Hematopoietic multipotent progenitor cell treated with erythropoietin and hydrocortisone succinate and interleukin-3 and kit ligand, for 17 days (in vitro differentiated cells): ENCODE measurements at regions not wholly inside any gene's neighbourhood (a gene's known extent, or its start where the extent isn't known, plus 50 kb on each side); places are given as distances from the start of the nearest gene placed in this dataset.

ENCODE experiments used
- DNase-seq: peaks from one replicate; pipeline ENCODE4 v3.0.0-alpha.2; 2015; ENCODE audit warnings: low spot score

DNA sequence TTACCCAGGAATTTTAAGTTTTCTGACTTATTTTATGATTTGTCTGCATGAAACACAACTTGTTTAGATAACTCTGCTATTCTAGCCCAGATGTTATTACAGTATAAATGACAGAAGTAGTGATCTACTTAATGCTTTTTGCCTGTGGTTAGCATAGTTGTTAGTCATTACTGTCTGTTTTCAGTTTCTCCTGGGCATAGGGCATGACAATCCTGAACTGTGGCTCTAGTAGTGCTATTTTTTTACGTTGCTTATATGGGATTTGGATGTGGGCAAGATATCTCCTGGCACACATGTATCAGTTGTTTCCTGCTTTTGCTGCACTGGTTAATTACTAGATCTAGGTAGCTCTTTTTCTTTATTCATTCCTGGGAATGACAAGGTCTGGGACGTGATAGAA lies 1005.8 kb downstream of the PCDH18 start:
- DNase-seq: no peak

DNA sequence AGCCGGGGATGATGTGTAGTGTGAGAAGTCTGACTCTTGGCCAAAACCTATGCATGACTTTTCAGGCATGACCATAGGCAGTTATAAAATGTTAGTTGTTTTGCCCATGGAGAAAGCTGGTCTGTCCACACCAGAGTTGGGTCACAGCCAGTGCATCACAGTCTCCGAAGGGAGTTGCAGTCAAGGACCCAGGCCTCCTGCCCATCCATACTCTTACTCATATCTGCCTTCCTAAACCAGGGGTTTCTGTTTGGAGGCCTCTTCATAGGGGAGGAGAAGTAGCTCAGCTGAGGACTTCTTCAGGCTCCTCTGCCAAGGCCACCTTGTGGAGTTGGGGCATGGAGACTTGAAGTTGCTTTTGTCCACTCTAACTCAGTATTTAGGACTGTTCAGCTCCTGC lies 1008.3 kb downstream of the PCDH18 start:
- no peak for DNase-seq

DNA sequence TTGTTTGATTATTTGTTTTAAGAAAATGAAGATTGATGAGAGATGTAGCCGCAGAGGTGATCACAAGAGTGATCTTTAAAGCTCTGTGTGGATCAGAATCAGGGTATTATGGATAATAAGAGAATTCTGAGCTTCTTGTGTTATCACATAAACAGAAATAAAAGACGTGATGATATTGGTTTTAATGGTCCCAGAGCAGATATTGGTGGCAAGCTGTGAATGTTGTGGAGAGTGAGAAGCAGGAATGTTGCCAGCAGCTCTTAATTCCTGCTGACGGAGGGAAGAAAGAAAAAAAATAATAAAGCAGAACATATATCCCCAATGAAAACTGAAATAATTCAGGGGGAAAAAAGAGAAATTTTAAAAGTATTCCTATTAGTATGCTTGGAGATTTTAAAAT lies 1015.9 kb downstream of the PCDH18 start:
- DNase-seq: no peak

DNA sequence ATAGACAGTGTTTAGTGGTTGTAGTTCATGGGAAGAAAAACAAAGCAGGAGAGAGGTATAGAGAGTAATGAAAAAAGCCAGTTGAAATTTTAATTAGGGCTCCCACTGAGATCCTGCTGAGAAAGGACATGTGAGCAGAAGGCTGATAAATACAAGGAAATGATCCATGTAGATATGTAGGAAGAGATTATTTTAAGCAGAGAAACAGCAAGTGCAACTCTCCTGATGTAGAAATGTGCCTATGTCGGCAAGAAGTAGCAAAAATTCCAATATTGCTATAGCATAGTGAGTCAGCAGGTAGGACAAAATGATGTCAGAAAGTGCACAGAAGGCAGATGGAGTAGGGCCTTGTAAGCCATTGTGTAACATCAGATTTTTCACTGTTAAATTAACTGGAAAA lies 1027.3 kb downstream of the PCDH18 start:
- no peak for DNase-seq

DNA sequence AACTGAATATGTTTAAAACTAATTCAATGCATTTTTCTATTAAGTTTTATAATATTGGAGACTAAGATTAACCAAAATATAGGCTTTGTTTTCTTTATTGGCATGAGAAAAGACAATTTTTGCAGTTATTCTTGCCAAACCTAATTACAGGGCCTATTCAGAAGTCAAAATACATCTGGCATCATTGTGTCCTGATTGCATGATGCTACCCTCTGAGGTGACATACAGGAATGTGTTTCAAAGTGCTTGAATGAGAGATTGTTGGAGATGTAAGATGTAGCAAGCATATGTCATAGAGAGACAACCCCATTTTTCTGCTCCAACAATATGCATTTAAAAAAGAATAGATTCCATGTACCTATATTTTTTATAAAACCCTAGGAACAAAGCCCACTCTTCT lies 1036.4 kb downstream of the PCDH18 start:
- DNase-seq: no peak

DNA sequence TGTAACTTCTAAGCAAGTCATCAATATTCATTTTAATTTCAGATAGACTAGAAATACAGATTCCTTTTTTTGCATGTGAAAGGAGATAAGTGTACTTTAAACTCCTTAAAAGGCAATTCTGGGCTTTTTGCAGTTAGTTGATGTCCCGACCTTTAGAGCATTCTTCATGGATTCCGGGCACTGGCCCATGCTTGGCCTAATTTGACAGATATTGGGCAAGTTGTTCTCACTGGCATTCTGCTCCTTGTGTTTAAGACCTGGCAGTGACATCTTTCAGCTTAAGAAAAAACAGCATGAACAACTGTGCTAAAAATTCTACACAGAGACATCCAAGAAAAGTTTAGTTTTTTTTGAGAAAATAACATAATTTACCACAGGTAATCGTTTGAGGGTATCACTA lies 1037.2 kb downstream of the PCDH18 start:
- no peak for DNase-seq

DNA sequence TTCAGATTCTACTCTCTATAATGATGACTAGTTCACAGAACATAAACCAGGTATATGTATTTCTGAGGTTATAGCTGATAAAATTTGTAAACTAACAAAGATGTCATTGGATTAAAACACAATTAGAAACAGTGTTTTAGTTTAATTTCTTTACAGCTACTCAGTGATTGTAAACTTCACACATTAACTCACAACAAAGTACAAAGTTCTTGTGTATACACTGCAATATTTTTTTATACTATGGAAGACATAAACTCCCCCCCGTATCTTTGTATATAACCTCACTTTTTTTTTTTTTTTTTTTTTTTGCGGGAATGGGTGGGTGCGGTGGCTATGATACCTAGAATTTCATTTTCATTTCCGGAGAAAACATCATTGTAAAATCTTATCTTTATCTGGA lies 1043.2 kb downstream of the PCDH18 start:
- no peak for DNase-seq

DNA sequence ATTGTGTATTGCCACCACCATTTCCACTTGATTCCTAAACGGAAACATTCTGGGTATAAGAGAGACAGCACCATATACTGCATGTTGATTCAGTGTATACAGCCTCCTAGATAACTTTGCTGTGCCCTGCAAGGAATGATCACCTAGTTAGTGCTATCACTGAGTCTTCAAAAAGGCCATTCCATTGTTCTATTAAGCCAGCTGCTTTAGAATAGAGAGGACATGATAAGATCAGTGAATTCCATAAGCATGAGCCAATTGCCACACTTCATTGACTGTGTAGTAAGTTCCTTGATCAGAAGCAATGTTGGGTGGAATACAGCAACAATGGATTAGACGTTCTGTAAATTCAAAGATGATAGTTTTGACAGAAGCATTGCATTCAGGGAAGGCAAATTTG lies 1047.3 kb downstream of the PCDH18 start:
- no peak for DNase-seq

DNA sequence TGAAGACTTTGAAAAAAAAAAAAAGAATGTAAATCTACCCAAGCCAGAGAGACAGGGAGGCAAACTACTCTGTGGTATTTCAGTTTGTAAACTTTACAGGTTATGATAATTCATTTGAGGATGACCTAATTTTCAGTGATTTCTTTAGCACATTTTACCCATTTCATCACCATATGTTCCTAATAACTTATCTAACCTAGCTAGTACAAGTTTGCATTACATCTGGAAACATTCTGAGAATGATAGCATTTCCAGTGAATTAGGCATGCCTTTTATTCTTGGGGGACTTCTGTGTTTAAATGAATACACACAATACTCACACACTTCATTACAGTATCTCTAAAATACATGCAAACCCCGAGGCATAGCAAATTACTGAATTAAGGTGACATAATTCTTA lies 1055.5 kb downstream of the PCDH18 start:
- DNase-seq: no peak

DNA sequence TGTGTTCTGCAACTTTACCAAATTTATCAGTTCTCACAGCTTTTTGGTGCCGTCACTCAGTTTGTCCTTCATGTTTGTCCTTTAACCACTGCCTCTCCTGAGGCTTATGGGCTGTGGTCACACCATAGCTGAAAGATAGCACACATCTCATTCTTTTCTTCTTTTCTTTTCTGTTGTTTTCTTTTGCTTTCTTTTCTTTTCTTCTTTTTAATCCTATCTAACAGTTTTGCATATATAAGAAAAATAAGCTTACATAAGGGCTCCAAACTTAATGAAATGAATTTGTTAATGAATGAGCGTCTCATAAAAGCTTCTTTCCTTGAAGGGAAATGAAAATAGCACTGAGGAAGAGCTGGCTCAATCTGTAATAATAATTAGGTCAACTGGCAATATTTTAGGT lies 1061.2 kb downstream of the PCDH18 start:
- DNase-seq: no peak

DNA sequence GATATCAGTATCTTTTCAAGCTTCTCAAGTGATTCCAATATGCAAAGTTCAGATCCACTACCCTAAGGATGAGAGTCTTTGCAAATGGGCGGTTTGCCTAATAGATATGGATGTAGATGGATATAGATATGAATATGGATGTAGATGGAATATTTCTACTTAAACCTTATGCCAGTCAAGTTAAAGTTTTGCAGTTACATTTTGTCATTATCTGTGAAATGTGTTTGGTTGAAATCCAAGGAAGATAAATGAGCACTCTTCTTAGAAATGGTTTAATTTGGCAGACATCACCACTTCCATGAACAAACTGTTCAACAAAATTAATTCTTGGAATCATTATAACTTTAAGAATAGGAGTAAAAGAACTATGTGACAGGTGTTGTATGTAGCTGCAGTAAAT lies 1066.6 kb downstream of the PCDH18 start:
- no peak for DNase-seq

DNA sequence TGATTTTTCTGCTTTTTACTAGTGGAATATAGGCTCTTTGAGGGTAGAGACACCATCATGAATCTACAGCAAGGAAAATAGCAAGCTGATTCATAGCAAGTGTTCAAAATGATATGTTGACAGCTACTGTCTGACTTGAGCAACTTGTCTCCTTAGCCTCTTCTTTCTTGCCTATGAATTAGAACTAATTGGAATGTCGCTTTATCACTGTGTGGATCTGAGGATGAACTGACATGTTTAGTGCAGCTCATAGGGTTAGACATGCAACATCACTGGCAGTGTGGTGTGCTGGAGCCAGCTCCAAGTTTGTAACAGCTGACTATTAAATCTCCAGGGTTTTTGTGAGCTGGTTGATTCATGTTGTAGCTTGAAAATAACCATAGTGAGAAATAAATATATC lies 1068.4 kb downstream of the PCDH18 start:
- DNase-seq: no peak

DNA sequence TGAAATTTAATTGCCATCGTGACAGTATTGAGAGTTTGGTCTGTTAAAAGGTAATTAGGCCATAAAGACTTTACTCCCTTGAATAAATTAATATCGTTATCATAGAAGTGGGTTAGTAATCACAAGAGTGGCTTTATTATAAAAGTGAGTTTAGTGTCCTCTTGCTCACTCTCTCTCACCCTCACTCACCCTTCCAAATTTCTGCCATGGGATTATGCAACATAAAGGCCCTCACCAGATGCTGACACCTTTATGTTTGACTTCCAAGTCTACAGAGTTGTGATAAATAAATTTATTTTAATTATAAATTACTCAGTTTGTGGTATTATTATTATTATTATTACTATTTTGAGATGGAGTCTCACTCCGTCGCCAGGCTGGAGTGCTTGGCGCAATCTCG lies 1070.8 kb downstream of the PCDH18 start:
- DNase-seq: no peak

DNA sequence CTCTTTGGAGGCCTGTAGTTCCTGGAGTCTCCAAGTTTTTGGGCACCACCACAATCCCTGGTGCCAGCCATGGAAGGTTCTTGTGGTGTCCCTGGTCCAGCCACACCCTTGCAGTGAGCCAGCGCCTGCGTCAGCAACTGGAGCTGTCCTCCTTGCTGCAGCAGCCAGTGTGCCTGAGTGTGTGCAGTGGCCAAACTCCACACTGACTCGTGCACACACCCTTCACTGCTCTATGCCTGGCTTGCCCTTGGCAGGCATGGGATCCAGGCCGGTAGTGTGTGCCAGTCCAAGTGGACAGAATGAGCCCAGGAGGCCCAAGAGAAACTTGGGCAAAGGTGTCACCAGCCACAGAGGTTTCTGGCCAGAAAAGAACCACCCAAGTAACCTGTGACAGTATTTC lies 1074.0 kb downstream of the PCDH18 start:
- DNase-seq: no peak

DNA sequence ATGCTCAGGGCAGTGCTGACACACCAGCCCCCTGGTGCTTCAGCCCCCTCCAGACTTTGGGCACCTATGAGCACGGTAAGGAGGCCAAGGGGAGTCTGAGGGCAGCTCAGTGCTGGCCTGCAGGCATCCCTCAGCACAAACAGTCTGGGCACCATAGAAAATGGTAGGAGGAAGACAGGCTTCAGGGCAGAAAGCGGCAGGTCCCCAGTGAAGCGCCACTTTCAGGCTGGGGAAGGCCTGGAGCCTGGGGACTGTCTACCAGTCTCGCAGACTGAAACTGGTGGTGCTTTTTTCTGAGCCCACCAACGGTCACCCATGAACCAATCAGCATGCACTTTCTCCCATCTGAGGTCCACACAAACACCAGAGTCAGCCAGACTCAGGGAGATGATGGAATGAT lies 1074.7 kb downstream of the PCDH18 start:
- DNase-seq: no peak

DNA sequence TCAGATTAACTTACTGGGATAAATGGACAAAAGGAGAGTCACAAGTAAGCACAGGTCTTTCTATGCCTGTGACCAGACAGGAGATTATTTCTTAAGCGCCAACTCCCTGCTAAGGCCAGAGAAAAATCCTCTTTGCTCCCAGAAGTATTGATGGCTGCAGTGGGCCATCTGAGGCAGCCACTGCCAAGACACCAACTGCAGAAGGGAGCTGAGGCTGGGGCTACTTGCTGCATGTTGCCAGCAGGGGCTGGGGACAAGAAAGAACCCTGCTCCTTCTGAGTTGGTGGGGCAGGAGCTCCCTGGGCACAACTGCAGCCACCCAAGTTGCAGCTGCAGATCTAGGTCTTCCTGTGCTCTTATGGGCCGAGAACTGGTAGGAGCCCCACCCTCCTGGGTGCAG lies 1075.3 kb downstream of the PCDH18 start:
- no peak for DNase-seq

DNA sequence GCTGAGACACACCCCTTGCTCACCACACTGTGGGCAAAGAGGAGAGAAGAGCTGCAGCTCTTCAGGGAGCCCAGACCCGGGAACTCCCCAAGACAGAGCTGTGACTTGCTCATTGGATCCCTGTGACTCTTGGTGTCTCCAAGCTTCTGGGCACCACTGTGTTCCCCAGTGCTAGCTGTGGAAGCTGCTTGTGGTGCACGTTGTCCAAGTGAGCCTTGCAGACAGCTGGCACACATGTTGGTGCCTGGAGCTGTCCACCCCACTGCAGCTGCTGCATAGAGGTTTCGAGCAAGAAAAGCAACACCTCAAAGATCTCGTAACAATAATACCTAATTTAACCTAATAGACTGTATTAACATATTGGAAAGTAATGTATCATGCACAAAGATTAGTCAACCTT lies 1089.3 kb downstream of the PCDH18 start:
- no peak for DNase-seq

DNA sequence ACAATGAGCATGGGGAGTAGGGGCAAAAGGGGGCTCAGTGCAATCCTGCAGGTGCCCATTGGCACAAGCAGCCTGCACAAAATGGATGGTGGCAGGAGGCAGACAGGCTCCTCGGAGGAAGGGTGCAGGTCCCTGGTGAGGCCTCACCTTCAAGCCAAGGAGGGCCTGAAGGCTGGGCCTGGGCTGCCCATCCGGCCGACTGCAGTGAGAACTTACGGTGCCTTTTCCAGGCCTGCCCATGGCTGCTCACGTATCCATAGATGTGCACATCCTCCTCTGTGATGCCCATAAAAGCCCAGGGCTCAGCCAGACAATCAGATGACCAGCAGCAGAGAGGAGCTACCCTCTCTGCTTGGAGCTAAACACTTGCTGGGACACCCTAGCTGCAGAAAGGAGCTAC lies 1089.8 kb downstream of the PCDH18 start:
- no peak for DNase-seq

DNA sequence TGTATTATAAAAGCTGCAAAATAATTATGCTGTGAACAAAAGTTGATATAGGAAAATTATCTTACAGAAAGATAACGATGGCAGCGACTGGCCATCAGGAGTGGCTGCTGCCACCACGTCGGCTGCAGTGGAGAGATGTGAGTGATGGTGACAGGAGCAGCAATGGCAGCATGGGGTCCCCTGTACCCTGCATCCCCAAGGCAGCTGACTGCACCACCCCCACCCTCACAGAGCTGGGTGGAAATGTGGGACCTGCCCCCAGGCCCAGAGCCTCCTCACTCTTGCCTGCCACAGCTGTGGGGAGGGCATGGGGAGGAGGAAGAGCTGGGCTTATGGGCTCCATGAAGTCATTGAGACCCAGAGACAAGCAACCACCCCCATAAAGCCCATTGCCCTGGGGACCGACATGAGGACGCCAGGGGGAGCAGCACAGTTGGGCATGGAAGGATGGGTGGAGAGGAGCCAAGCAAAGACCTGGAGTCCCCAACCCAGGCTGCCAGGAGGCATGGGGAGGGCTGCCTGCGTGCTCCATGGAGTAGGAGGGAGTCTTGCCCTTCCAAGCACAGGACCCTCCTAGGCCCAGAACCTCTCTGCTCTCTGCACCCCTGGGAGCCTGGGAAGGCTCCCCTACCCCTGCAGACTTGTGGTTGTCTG lies 1090.5 kb downstream of the PCDH18 start:
- no peak for DNase-seq

DNA sequence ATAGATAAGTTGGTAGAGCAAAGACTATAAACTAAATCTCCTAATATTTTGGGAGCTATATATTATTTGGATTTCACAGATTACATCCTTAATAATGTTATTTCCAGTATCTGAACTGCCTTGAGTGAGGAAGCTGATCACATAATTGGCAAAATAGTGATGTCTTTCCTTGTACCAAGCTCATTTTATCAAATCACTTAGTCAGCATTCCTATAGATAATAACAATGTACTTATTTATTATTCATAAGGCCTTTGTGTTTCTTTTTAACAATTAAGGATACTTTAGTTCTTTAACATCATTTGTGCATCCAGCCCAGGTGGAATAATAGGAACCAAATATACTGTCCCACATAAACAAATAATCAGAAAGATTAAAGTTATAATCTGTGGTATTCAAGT lies 1093.6 kb downstream of the PCDH18 start:
- no peak for DNase-seq

DNA sequence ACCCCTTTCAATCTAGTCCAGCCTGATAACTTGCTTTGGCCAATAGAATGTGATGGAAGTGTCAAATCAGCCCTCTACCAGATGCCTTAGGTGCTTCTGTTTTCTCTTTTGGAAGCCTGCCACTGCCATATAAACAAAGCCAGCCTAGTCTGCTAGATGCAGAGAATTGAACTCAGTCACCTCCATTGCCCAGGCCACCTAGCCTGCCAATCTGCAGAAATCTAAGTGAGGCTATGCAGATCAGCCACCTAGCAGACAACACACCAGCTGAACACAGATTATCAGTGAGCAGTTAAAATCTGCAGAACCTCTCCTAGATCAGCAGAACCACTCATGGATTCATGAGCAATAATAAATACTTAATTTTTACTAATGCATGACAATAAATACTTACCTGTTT lies 1108.2 kb downstream of the PCDH18 start:
- no peak for DNase-seq

DNA sequence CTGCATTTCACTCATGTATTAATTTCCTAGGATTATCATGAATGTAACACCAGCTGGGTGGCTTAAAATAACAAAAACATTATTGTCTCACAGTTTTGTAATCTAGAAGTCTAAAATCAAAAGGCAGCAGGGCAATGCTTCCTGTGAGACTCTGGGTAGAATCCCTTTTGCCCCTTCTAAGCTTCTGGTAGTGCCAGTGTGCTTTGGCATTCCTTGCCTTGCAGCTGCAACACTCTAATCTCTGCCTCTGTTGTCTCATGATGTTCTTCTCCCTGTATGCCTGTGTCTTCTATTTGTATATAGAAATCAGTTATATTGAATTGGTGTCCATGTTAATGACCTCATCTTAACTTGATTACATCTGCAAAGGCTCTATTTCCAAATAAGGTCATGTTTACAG lies 1117.3 kb downstream of the PCDH18 start:
- DNase-seq: no peak

DNA sequence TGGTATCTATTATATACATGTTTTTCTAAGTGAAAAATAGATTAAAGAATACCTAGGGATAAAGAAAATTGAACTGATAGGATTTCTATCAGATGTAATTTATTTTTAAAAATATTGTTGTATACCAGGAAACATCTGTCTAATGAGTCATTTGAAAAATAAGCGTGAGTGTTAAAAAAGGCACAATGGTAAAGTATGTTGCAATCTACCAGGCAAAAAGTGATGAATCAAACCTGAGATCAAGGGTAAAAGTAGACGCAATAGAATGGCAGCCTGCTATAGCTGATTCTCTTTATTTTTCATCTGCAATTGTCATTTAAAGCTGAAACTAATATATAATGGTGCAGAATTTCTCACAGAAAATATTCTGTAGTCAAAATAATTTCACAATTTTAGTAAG lies 1119.6 kb downstream of the PCDH18 start:
- no peak for DNase-seq

DNA sequence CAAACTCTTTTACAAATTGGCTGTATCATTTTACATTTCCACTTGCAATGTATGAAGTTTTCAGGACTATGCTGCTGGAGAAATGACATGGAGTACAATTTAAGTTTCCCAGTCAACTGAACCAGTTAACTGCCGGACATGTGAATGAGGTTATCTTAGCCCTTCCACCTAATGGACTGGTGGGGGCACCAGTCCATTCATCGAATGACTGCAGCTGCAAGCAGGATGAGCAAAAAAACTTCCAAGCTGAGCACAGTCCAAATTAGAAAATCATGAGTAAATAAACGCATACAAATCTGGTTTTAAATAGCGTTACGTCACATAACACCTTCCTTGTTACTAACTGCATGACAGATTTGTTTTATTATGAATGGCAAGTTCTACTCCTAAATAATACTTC lies 1131.5 kb downstream of the PCDH18 start:
- no peak for DNase-seq

DNA sequence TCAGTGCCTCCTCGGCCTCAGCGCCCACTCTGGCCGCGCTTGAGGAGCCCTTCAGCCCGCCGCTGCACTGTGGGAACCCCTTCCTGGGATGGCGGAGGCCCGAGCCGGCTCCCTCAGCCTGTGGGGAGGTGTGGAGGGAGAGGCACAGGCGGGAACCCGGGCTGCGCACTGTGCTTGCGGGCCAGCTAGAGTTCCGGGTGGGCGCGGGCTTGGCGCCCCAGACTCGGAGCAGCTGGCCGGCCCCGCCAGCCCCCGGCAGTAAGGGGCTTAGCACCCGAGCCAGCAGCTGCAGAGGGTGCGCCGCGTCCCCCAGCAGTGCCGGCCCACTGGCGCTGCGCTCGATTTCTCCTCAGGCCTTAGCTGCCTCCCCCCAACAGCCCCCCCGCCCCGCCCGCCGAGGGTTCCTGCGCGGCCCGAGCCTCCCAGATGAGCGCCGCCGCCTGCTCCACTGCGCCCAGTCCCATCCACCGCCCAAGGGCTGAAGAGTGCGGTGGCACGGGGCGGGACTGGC lies 1137.0 kb downstream of the PCDH18 start:
- no peak for DNase-seq
